ENCODE measurements at regions not wholly inside any gene's neighbourhood (a gene's known extent, or its start where the extent isn't known, plus 50 kb on each side); places are given as distances from the start of the nearest gene placed in this dataset.

GRCh38 chr1:182172699-182173098 is 111.2 kb upstream of the ZNF648 start:
- no peak for TF ChIP-seq CTCF (IDR thresholded peaks at IDR 0.05)
- no peak for TF ChIP-seq POLR2A (IDR thresholded peaks at IDR 0.05)

Measured in lower leg skin (tissue), 3 donors.